ENCODE measurements at regions not wholly inside any gene's neighbourhood (a gene's known extent, or its start where the extent isn't known, plus 50 kb on each side); places are given as distances from the start of the nearest gene placed in this dataset.

GRCh38 chr6:66861007-66861541 is 1154.0 kb upstream of the EYS start:
- Histone ChIP-seq H3K4me3 (IDR thresholded peaks at IDR 0.05; ENCODE audit: insufficient read depth, low read depth, low read length) (no peak overlapping the region), H4K20me1 (ENCODE audit: insufficient read depth) (no peaks in the 10 kb centered on the region), H3K27ac (no peak overlapping the region), H3K4me1 (ENCODE audit: low read depth, poor library complexity, severe bottlenecking) (no peaks in the 10 kb centered on the region), H3K9ac (no peak overlapping the region), H3K4me2 (no peak overlapping the region), H2AFZ (ENCODE audit: low read depth) (no peak overlapping the region), H3K27me3 (ENCODE audit: insufficient read depth, low read depth) (no peaks in the 10 kb centered on the region), H3K36me3 (ENCODE audit: insufficient read depth) (no peaks in the 10 kb centered on the region), H3K79me2 (ENCODE audit: insufficient read depth, low read depth) (no peaks in the 10 kb centered on the region)
- TF ChIP-seq CTCF (conservative IDR thresholded peaks at IDR 0.05; ENCODE audit: low read depth, low read length) = no peak

GRCh38 chr6:66860328-66860727 is 1153.3 kb upstream of the EYS start:
- no peaks in the 10 kb centered on the region for H3K36me3 ChIP-seq (ENCODE audit: insufficient read depth)
- TF ChIP-seq CTCF (conservative IDR thresholded peaks at IDR 0.05; ENCODE audit: low read depth, low read length) = no peak
- H4K20me1 ChIP-seq (ENCODE audit: insufficient read depth) = no peaks in the 10 kb centered on the region
- H3K27me3 ChIP-seq (ENCODE audit: insufficient read depth, low read depth) = no peaks in the 10 kb centered on the region
- no peak overlapping the region for H3K27ac ChIP-seq
- H3K4me1 ChIP-seq (ENCODE audit: low read depth, poor library complexity, severe bottlenecking) = no peaks in the 10 kb centered on the region
- H3K4me2 ChIP-seq = no peak overlapping the region
- H3K9ac ChIP-seq = no peak overlapping the region
- no peak overlapping the region for H2AFZ ChIP-seq (ENCODE audit: low read depth)
- no peaks in the 10 kb centered on the region for H3K79me2 ChIP-seq (ENCODE audit: insufficient read depth, low read depth)
- H3K4me3 ChIP-seq (IDR thresholded peaks at IDR 0.05; ENCODE audit: insufficient read depth, low read depth, low read length) = no peak overlapping the region

GRCh38 chr6:66858196-66858595 is 1151.2 kb upstream of the EYS start:
- H2AFZ ChIP-seq (ENCODE audit: low read depth) = no peak overlapping the region
- no peak overlapping the region for H3K4me3 ChIP-seq (IDR thresholded peaks at IDR 0.05; ENCODE audit: insufficient read depth, low read depth, low read length)
- no peaks in the 10 kb centered on the region for H3K27me3 ChIP-seq (ENCODE audit: insufficient read depth, low read depth)
- H4K20me1 ChIP-seq (ENCODE audit: insufficient read depth) = no peaks in the 10 kb centered on the region
- no peak for TF ChIP-seq CTCF (conservative IDR thresholded peaks at IDR 0.05; ENCODE audit: low read depth, low read length)
- H3K79me2 ChIP-seq (ENCODE audit: insufficient read depth, low read depth) = no peaks in the 10 kb centered on the region
- no peak overlapping the region for H3K9ac ChIP-seq
- no peak overlapping the region for H3K27ac ChIP-seq
- no peaks in the 10 kb centered on the region for H3K4me1 ChIP-seq (ENCODE audit: low read depth, poor library complexity, severe bottlenecking)
- no peak overlapping the region for H3K4me2 ChIP-seq
- no peaks in the 10 kb centered on the region for H3K36me3 ChIP-seq (ENCODE audit: insufficient read depth)

GRCh38 chr6:66854014-66854413 is 1147.0 kb upstream of the EYS start:
- H3K27ac ChIP-seq = no peak overlapping the region
- no peaks in the 10 kb centered on the region for H3K4me1 ChIP-seq (ENCODE audit: low read depth, poor library complexity, severe bottlenecking)
- H4K20me1 ChIP-seq (ENCODE audit: insufficient read depth) = no peaks in the 10 kb centered on the region
- no peak overlapping the region for H3K4me3 ChIP-seq (IDR thresholded peaks at IDR 0.05; ENCODE audit: insufficient read depth, low read depth, low read length)
- H3K4me2 ChIP-seq = no peak overlapping the region
- H3K9ac ChIP-seq = no peak overlapping the region
- no peaks in the 10 kb centered on the region for H3K36me3 ChIP-seq (ENCODE audit: insufficient read depth)
- no peaks in the 10 kb centered on the region for H3K27me3 ChIP-seq (ENCODE audit: insufficient read depth, low read depth)
- no peaks in the 10 kb centered on the region for H3K79me2 ChIP-seq (ENCODE audit: insufficient read depth, low read depth)
- H2AFZ ChIP-seq (ENCODE audit: low read depth) = no peak overlapping the region
- TF ChIP-seq CTCF (conservative IDR thresholded peaks at IDR 0.05; ENCODE audit: low read depth, low read length) = no peak
